GM18858 (cell line): ENCODE measurements at regions not wholly inside any gene's neighbourhood (a gene's known extent, or its start where the extent isn't known, plus 50 kb on each side); places are given as distances from the start of the nearest gene placed in this dataset.

Experiments
- ATAC-seq: cut with Tn5 transposase; IDR thresholded peaks from one replicate; pipeline ENCODE4 v1.9.1; 2021; ENCODE audit not compliant: unreplicated experiment

- ATAC-seq, result no peak
Observed at GRCh38 chr5:4100739-4101138, 505.1 kb downstream of the IRX1 start.

GRCh38 chr5:4101189-4101588, 505.6 kb downstream of the IRX1 start:
- no peak for ATAC-seq

- ATAC-seq, result no peak
Observed at GRCh38 chr5:4104831-4105597, 509.4 kb downstream of the IRX1 start.

GRCh38 chr5:4108690-4109089, 513.1 kb downstream of the IRX1 start:
- no peak for ATAC-seq

- ATAC-seq, result no peak
Observed at GRCh38 chr5:4113426-4113825, 517.8 kb downstream of the IRX1 start.

DNA sequence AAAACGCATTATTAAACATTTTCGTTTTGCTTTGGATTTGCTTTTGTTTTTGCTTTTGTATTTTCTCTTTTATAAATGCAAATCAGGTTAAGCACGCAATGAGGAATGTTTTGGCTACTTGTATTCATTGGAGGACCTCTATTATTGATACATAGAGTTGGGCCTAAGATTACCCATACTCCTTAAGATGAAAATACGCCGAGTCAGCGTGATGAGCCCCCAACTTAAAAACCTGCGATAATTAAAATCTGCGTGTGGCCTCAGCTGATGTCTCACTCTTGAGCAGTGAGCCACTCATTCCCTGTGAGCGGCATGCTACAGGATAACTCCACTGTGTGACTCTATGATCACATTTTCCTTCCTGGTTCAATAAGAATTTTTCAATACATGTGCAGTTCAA, 518.3 kb downstream of the IRX1 start:
- no peak for ATAC-seq

DNA sequence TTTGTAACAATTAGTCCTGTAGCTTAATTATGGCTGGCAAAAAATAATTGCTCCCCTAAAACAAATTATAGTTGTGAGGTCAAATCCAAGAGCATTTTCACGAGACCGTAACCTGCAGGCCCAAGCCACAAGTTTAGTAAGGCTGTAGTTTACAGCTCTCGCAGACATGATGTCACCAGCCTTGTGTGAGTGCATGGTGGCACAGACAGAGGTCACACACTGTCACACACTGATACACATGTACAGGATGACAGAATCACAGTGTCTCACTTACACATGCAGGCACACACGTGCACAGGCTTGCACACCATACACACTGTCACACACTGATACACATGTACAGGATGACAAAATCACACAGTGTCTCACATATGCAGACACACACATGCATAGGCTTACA, 518.8 kb downstream of the IRX1 start:
- no peak for ATAC-seq

GRCh38 chr5:4116834-4117233, 521.2 kb downstream of the IRX1 start:
- ATAC-seq, result no peak

DNA sequence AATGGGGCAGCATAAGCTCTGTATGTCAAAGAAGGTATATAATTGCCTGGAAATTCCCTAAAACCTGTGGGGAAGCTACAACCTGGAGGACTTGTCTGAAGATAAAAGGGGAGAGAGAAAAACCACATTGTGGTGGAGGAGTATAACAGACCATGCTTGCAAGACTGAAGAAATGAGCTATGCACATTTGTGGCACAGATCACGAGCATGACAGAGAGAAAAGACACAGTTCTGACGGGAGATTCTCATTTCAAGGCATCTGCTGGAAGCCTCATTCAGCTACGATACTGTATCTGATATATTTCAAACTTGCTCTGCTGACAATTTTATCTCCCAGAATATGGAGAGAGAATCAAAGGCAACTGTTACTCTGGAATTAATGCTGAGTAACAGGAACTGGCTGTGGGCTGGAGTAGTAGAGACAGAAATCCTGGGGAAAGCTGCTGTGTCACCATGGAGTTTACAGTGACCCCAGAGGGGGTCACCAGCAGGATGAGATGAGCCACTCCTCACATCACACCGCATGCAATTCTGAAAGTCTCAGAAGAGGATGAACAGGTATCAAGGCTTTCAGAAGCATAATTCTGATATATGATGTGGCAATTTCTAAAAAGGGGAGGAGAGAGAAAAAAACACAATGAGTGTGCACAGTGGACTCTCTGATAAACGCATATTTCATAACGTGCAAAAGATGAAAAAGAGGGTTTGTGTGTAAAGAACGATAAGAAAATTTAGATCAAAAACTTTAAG, 528.8 kb downstream of the IRX1 start:
- no peak for ATAC-seq

GRCh38 chr5:4128994-4129393, 533.4 kb downstream of the IRX1 start:
- no peak for ATAC-seq

DNA sequence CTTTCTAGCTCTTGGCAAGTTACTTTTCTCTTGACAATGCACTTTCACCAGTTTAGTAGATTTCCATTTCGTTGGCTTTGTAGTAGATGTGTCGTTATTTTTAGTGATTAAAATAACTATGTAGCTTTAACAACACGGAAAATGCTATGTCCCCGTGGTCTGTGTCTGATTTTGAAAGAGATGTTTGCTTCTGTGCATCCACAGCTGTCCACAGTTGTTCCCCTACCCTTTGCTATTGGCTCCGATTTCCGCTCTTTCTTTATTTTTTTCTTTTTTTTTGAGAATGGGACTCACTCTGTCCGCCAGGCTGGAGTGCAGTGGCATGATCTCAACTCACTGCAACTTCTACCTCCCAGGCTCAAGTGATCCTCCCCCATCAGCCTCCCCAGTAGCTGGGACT, 533.9 kb downstream of the IRX1 start:
- no peak for ATAC-seq

DNA sequence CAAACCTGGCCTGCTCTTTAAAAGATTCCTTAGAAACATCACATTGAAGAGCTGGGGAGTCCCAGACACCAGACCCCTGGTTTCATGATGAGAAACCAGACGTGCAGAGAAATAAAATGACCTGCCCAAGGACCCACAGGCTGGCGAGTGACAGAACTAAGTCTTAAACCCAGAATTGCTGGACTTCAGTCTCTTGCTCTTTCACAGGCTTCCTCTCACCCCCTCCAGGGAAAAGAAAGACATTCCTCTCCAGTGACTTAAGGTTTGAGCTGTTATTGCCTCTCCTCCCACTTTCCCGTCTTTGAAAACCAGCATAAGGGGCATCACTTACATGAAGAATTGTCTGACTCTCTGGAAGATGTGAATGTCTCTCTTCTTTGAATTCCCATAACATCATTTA, 535.2 kb downstream of the IRX1 start:
- ATAC-seq, result no peak

DNA sequence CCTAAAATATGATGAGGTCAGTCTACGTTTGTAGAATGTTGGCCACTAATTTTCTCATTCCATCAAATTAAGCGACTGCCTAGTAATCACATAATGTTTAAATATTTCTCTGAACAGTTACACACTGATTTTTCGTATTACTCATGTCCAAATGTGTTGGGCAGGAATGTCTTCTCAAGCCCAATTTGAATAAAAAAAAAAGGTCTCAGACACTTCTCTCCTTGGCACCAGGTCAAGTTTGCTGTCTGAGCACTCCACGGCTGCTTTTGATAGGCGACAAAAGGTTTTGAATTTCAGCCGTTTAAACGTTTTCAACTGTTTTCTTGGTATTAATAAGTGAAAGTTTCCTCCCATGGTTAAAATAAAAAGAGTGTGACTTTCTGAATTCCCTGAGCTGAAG, 542.1 kb downstream of the IRX1 start:
- ATAC-seq, result no peak

GRCh38 chr5:4142842-4143241, 547.2 kb downstream of the IRX1 start:
- no peak for ATAC-seq

DNA sequence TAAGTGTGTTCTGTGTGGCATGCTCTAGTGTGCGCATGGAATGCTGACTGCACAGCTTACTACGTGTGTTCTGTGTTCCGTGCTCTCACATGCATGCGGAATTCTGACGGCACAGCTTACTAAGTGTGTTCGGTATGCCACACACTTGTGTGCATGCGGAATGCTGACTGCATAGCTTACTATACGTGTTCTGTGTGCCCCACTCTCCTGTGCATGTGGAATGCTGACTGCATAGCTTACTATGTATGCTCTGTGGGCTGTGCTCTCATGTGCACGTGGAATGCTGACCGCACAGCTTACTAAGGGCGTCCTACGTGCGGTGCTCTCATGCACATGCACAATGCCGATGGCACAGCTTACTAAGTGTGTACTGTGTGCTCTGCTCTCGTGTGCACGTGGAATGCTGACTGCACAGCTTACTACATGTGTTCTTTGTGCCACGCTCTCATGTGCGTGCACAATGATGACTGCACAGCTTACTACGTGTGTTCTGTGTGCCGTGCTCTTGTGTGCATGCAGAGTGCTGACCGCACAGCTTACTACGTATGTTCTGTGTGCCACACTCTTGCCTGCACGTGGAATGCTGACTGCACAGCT, 548.9 kb downstream of the IRX1 start:
- ATAC-seq, result no peak

- ATAC-seq, result no peak
Observed at GRCh38 chr5:4145511-4145910, 549.9 kb downstream of the IRX1 start.

GRCh38 chr5:4148009-4148408, 552.4 kb downstream of the IRX1 start:
- no peak for ATAC-seq

DNA sequence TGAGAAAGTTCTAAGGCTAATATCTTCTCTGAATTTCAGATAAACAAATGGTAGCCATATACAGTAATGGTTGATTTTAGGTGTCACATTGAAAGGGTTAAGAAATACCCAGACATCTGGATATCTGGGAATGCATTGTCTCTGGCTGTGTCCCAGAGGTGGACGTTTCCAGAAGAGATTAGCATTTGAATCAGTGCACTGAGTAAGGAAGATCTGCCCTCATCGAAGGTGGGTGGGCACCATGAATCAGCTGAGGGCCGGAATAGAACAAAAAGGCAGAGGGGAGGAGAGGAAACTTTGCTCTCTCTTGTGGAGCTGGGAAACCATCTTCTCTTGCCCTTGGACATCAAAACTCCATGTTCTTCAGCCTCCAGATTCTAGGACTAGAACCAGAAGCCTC, 554.4 kb downstream of the IRX1 start:
- ATAC-seq, result no peak

- no peak for ATAC-seq
Observed at GRCh38 chr5:4156153-4156552, 560.5 kb downstream of the IRX1 start.

DNA sequence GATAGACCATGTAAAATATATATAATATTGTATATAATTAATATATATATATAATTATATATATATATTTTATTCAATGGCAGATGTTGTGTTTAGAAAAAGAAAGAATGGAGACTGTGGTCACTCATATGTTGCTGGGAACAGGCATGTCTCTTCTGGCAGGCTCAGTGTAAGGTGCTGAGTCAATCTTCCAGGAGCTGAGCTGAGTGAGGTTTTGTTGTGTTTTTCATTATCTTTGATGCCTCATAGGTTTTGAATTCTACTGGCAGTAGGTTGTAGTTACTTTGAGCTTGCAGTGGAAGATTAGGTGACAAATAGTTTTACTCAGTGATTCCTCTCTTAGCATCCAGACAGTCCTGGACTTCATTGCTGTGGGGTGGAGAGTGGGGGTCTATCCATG, 561.3 kb downstream of the IRX1 start:
- ATAC-seq, result no peak

DNA sequence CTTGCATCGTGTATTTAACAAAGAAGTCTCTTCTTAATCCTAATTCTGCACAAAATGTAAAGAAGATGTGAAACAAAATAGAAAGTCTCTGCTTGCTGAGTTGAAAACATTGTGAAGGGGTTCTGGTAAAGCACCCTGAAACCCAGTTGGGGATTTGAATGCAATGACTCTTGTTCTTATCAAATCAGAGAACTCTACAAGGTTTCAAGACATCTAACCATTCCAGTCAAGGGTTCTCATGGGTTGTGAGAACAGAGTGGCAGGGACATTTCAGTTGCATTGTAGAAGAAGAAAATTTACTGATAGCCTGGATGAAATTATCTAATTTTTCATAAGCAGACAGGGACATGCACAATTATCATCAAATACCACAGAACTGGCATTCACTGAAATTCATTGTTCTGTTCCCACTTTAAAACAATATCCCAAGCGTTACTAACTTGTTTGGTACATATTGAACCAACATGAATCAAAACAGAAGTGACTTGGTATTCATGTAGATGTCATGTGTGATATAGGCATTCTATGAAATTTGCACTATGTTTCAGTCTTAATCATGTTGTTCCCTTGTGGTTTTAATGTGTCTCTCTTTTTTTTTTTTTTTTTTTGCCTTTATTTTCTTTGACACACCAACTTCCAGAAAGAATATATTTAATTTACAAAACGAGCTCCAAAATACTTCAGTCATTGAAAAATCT, 563.3 kb downstream of the IRX1 start:
- ATAC-seq, result no peak

DNA sequence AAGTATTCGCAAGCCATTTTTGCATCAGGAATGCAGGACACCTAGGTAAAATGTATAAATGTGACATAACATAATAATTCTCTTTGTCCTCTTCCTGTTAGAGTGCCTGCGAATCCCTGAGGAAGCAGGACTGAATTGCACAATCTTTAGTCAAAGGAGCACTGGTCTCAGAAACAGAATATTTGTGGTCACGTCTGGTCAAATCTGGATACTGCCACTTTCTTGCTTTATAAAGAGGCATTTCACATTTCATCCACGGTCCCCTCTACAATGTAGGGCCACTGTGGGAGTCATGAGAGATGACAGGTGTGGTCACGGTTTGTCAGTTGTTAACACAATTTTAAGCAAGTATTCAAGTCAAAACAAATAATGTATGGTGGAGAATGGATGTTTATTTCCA, 564.0 kb downstream of the IRX1 start:
- ATAC-seq, result no peak
